Stomach (tissue), 4 donors: ENCODE measurements at regions not wholly inside any gene's neighbourhood (a gene's known extent, or its start where the extent isn't known, plus 50 kb on each side); places are given as distances from the start of the nearest gene placed in this dataset.

ENCODE experiments used
- POLR2A ChIP-seq, 4 donors: fragments of 450-650 bp; IDR thresholded peaks; one replicate each; pipeline ENCODE4 v1.6.1; 2016; ENCODE audit warnings: antibody characterized with exemption in 4 of 4, control low read depth in 2 of 4, mild to moderate bottlenecking in 1 of 4, moderate library complexity in 1 of 4
- TF ChIP-seq, protein P1 (sequence below), 7 experiments: fragments of 450-650 bp in 4 of 7; fragments of 200-600 bp in 3 of 7; sonication (generic) in 3 of 7; IDR thresholded peaks; one replicate each; pipeline ENCODE4 v1.5.1; 2016 to 2019; ENCODE audit warnings: antibody characterized with exemption in 7 of 7, control low read depth in 2 of 7, mild to moderate bottlenecking in 1 of 7

DNA sequence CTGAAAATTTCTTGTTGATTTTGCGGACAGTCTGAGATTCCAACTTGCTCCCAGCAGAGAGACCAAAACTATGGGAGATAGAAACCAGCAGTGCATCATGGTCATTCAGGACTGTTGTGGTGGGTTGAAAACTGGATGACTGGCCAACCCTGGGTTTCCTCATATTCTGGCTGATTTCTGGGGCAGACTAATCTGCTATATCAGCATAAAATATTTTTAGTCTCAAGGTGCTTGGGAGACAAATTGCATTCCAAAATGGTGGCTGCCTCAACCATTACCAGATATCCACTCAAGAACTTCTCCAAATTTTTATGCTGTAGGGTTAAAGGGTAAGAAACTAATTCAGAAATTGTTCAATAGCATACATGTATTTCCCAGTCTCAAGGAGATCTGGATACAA, 434.0 kb downstream of the BRINP3 start:
- TF ChIP-seq, protein P1, sequence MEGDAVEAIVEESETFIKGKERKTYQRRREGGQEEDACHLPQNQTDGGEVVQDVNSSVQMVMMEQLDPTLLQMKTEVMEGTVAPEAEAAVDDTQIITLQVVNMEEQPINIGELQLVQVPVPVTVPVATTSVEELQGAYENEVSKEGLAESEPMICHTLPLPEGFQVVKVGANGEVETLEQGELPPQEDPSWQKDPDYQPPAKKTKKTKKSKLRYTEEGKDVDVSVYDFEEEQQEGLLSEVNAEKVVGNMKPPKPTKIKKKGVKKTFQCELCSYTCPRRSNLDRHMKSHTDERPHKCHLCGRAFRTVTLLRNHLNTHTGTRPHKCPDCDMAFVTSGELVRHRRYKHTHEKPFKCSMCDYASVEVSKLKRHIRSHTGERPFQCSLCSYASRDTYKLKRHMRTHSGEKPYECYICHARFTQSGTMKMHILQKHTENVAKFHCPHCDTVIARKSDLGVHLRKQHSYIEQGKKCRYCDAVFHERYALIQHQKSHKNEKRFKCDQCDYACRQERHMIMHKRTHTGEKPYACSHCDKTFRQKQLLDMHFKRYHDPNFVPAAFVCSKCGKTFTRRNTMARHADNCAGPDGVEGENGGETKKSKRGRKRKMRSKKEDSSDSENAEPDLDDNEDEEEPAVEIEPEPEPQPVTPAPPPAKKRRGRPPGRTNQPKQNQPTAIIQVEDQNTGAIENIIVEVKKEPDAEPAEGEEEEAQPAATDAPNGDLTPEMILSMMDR (IDR thresholded peaks at IDR 0.05): no peak
- no peak for TF ChIP-seq POLR2A (IDR thresholded peaks at IDR 0.05)
